CD14-positive monocyte (primary cell): ENCODE measurements at regions not wholly inside any gene's neighbourhood (a gene's known extent, or its start where the extent isn't known, plus 50 kb on each side); places are given as distances from the start of the nearest gene placed in this dataset.

Experiments used
- DNase-seq, 3 donors: peaks; one replicate each; pipeline ENCODE4 v3.0.0-alpha.2; 2011 to 2022
- H2AFZ ChIP-seq: 2 replicates; pipeline ENCODE4 v1.6.0; 2012; ENCODE audit warnings: mild to moderate bottlenecking, low read depth, low read length, inconsistent platforms; ENCODE audit not compliant: insufficient read depth, poor library complexity, severe bottlenecking
- H3K27ac ChIP-seq, 2 donors: 1 replicate in 1 of 2; 2 replicates in 1 of 2; pipeline ENCODE4 v1.5.1; 2012 to 2013; ENCODE audit warnings: low read length in 2 of 2, control low read depth in 1 of 2, inconsistent platforms in 1 of 2, low read depth in 1 of 2, mild to moderate bottlenecking in 1 of 2
- H3K27me3 ChIP-seq, 2 donors: one replicate each; pipeline versions ENCODE4 v1.6.0 to v1.6.1; 2011 to 2013; ENCODE audit warnings: low read length in 2 of 2; ENCODE audit not compliant: control insufficient read depth in 2 of 2, insufficient read depth in 2 of 2
- H3K36me3 ChIP-seq, 2 donors: replicated peaks in 1 of 2; 1 replicate in 1 of 2; 2 replicates in 1 of 2; pipeline versions ENCODE4 v1.5.1 to v1.6.1; 2012 to 2013; ENCODE audit warnings: low read length in 2 of 2, control low read depth in 1 of 2, inconsistent platforms in 1 of 2, mild to moderate bottlenecking in 1 of 2; ENCODE audit not compliant: insufficient read depth in 2 of 2, control insufficient read depth in 1 of 2
- H3K4me1 ChIP-seq, 2 donors: 1 replicate in 1 of 2; 2 replicates in 1 of 2; pipeline versions ENCODE4 v1.5.1 to v1.6.1; 2012 to 2013; ENCODE audit warnings: low read length in 2 of 2, control low read depth in 1 of 2, inconsistent platforms in 1 of 2, mild to moderate bottlenecking in 1 of 2, moderate library complexity in 1 of 2; ENCODE audit not compliant: insufficient read depth in 2 of 2, control insufficient read depth in 1 of 2
- H3K4me2 ChIP-seq: replicated peaks from 2 replicates; pipeline ENCODE3; 2012; ENCODE audit warnings: low read length, moderate library complexity, mild to moderate bottlenecking; ENCODE audit not compliant: poor library complexity, severe bottlenecking; ENCODE audit errors: extremely low read depth
- H3K4me3 ChIP-seq, 3 experiments: fragments of 200-600 bp in 1 of 3; sonication (generic) in 1 of 3; replicated peaks in 1 of 3; 1 replicate in 2 of 3; 2 replicates in 1 of 3; pipeline ENCODE4 v1.5.1; 2011 to 2013; ENCODE audit warnings: low read length in 3 of 3, mild to moderate bottlenecking in 3 of 3, control low read depth in 2 of 3, low read depth in 2 of 3, inconsistent platforms in 1 of 3, moderate library complexity in 1 of 3
- H3K79me2 ChIP-seq: 2 replicates; pipeline ENCODE4 v1.6.0; 2012; ENCODE audit warnings: mild to moderate bottlenecking, control low read depth, inconsistent platforms, low read length, moderate library complexity; ENCODE audit not compliant: insufficient read depth
- H3K9ac ChIP-seq: 2 replicates; pipeline ENCODE4 v1.6.0; 2017; ENCODE audit warnings: low read length, mild to moderate bottlenecking; ENCODE audit not compliant: insufficient read depth, poor library complexity, severe bottlenecking
- H3K9me3 ChIP-seq, 2 donors: replicated peaks in 1 of 2; 1 replicate in 1 of 2; 2 replicates in 1 of 2; pipeline versions ENCODE4 v1.5.1 to v1.6.1; 2012 to 2013; ENCODE audit warnings: low read length in 2 of 2, control low read depth in 1 of 2; ENCODE audit not compliant: control insufficient read depth in 1 of 2, insufficient read depth in 1 of 2
- H4K20me1 ChIP-seq: 2 replicates; pipeline ENCODE4 v1.6.0; 2012; ENCODE audit warnings: mild to moderate bottlenecking, low read length, control low read depth, moderate library complexity; ENCODE audit not compliant: insufficient read depth
- H3K27ac Mint-ChIP-seq, 7 donors: one replicate each; pipeline ENCODE4 v1.8.0; 2020; ENCODE audit warnings: mild to moderate bottlenecking in 7 of 7, mixed read lengths in 7 of 7, moderate library complexity in 6 of 7, inconsistent platforms in 2 of 7
- H3K27me3 Mint-ChIP-seq, 3 donors: one replicate each; pipeline ENCODE4 v1.8.0; 2021 to 2022; ENCODE audit warnings: low read depth in 3 of 3, mild to moderate bottlenecking in 3 of 3, mixed read lengths in 3 of 3, moderate library complexity in 3 of 3, inconsistent platforms in 1 of 3
- H3K36me3 Mint-ChIP-seq, 2 donors: one replicate each; pipeline ENCODE4 v1.8.0; 2020; ENCODE audit warnings: mixed read lengths in 2 of 2, inconsistent platforms in 1 of 2, mild to moderate bottlenecking in 1 of 2
- H3K4me1 Mint-ChIP-seq: one replicate; pipeline ENCODE4 v1.8.0; 2020; ENCODE audit warnings: mild to moderate bottlenecking, mixed read lengths
- H3K4me3 Mint-ChIP-seq, 2 donors: one replicate each; pipeline ENCODE4 v1.8.0; 2020; ENCODE audit warnings: mild to moderate bottlenecking in 2 of 2, mixed read lengths in 2 of 2, moderate library complexity in 1 of 2
- H3K9me3 Mint-ChIP-seq, 7 donors: one replicate each; pipeline ENCODE4 v1.8.0; 2020 to 2022; ENCODE audit warnings: mixed read lengths in 7 of 7, mild to moderate bottlenecking in 6 of 7, moderate library complexity in 6 of 7, inconsistent platforms in 2 of 7
- CTCF ChIP-seq: fragments of 200-600 bp; IDR thresholded peaks from one replicate; pipeline ENCODE4 v1.8.0; 2022; ENCODE audit warnings: antibody characterized with exemption, mild to moderate bottlenecking
- WGBS: methylation state at CpG from one replicate; pipeline ENCODE4 v1.1.5; 2013; ENCODE audit warnings: missing lambda C conversion rate; ENCODE audit not compliant: insufficient coverage; 5-methylcytosine and 5-hydroxymethylcytosine counted together
- intact Hi-C, 2 donors: fragments of 100-400 bp; cut with micrococcal nuclease; formaldehyde crosslinking; loops; one replicate each; pipeline versions ENCODE4 v1.15.0 to v1.15.1; 2023

DNA sequence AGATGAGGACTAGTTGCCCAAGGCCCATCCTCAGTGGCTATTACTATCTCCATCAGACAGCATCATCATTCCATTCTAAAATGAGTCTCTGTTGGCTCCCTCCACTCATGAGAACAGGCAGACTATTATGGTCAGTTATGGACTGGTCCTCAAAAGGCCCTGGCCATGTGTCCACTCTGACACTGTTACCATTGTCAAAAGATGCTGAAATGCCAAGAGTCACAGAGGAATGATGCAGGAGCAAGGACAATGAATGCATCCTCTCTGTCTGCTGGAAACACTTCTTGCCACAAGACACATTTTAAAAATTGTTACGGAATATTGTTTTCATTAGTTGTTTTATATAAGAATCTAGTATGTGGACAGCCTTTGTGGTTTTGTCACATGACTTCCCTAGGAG lies 53.3 kb upstream of the STT3B start:
- Histone ChIP-seq H3K36me3 (no peaks in the 10 kb centered on the region), H3K27me3 (no peaks in the 10 kb centered on the region), H2AFZ (no peak overlapping the region), H3K4me3 (no peak overlapping the region), H3K9me3 (no peaks in the 10 kb centered on the region), H3K27ac (no peak overlapping the region), H3K4me2 (no peak overlapping the region), H4K20me1 (no peaks in the 10 kb centered on the region), H3K4me1 (no peaks in the 10 kb centered on the region), H3K79me2 (no peaks in the 10 kb centered on the region), H3K9ac (no peak overlapping the region)
- intact Hi-C loops: no loop called here
- no peaks in the 10 kb centered on the region for H3K4me1 Mint-ChIP-seq
- no CpG with 5 or more reads among the region's 1 CpG for WGBS
- peaks cover 0 to 1% (median 0%) of the 10 kb centered on the region in 3 donors for H3K27me3 Mint-ChIP-seq
- no peak for TF ChIP-seq CTCF
- no peak for DNase-seq
- H3K4me3 Mint-ChIP-seq: no peak overlapping the region
- H3K9me3 Mint-ChIP-seq: peaks cover 0 to 5% (median 2%) of the 10 kb centered on the region in 7 donors
- no peak overlapping the region for H3K27ac Mint-ChIP-seq
- no peaks in the 10 kb centered on the region for H3K36me3 Mint-ChIP-seq

- Mint-ChIP-seq H3K36me3 (no peaks in the 10 kb centered on the region), H3K4me1 (no peaks in the 10 kb centered on the region), H3K27ac (no peak overlapping the region), H3K9me3 (peaks cover 0 to 5% (median 2%) of the 10 kb centered on the region in 7 donors), H3K27me3 (peaks cover 0 to 3% (median 1%) of the 10 kb centered on the region in 3 donors), H3K4me3 (no peak overlapping the region)
- Histone ChIP-seq H3K36me3 (no peaks in the 10 kb centered on the region), H3K9me3 (no peaks in the 10 kb centered on the region), H3K27ac (no peak overlapping the region), H4K20me1 (no peaks in the 10 kb centered on the region), H3K79me2 (no peaks in the 10 kb centered on the region), H3K4me2 (no peak overlapping the region), H3K9ac (no peak overlapping the region), H3K27me3 (no peaks in the 10 kb centered on the region), H3K4me3 (no peak overlapping the region), H3K4me1 (no peaks in the 10 kb centered on the region), H2AFZ (no peak overlapping the region)
- DNase-seq: no peak
- intact Hi-C loops: no loop called here
- no peak for TF ChIP-seq CTCF
- no CpG with 5 or more reads among the region's 3 CpGs for WGBS
Measured at GRCh38 chr3:31481697-31482096, 51.0 kb upstream of the STT3B start.
